ENCODE measurements at regions not wholly inside any gene's neighbourhood (a gene's known extent, or its start where the extent isn't known, plus 50 kb on each side); places are given as distances from the start of the nearest gene placed in this dataset.

DNA sequence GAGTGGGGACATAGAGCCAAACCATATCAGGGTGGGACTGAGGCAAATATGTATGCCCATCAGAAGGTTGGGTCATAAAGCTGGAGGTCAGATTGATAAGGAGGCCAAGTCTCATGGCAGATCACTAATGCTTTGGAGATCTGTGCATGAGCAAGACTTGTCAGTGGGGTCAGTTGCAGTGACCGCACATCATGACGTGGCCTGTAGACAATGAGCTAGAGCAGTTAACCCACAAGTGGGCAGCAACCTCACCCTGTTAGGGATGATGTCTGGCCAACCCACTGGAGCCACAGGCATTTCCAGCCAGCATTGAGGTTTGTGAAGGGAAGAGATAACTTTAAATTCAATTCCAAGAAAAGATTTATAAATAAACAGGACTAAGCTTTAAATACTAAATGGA lies 66.7 kb downstream of the XCL1 start:
- Histone ChIP-seq H3K4me2 (ENCODE audit: insufficient read depth, insufficient read length, low read length) (no peak overlapping the region), H2BK20ac (ENCODE audit: low read depth, low read length, poor library complexity, severe bottlenecking) (no peak overlapping the region), H3T11ph (ENCODE audit: low read length) (no peak overlapping the region), H2BK15ac (ENCODE audit: low read depth, low read length) (no peak overlapping the region), H4K5ac (ENCODE audit: insufficient read length, low read depth, low read length) (no peak overlapping the region), H3K56ac (ENCODE audit: insufficient read length, low read depth, low read length) (no peak overlapping the region), H2BK120ac (ENCODE audit: low read depth, low read length, poor library complexity, severe bottlenecking) (no peak overlapping the region), H3K27me3 (ENCODE audit: insufficient read depth, low read length) (no peaks in the 10 kb centered on the region), H3K9me3 (ENCODE audit: control insufficient read depth, low read depth, low read length) (no peaks in the 10 kb centered on the region), H3K9ac (ENCODE audit: extremely low read depth, insufficient read length, low read length) (no peak overlapping the region), H3K14ac (ENCODE audit: insufficient read depth, low read length) (no peak overlapping the region), H3K79me2 (ENCODE audit: insufficient read depth, low read length) (no peaks in the 10 kb centered on the region), H3K4ac (ENCODE audit: low read depth, low read length) (no peak overlapping the region), H3K27ac (ENCODE audit: insufficient read length, low read depth, low read length) (no peak overlapping the region), H3K4me1 (ENCODE audit: insufficient read depth, low read length) (no peaks in the 10 kb centered on the region), H2BK5ac (ENCODE audit: insufficient read length, low read length) (no peak overlapping the region), H3K79me1 (ENCODE audit: insufficient read depth, low read depth, low read length, poor library complexity, severe bottlenecking) (no peaks in the 10 kb centered on the region), H2AFZ (ENCODE audit: low read length) (no peak overlapping the region), H3K23ac (ENCODE audit: insufficient read length, low read depth, low read length) (no peak overlapping the region), H3K18ac (ENCODE audit: insufficient read length, low read depth, low read length) (no peak overlapping the region), H2AK5ac (ENCODE audit: insufficient read length, low read length) (no peak overlapping the region), H4K20me1 (ENCODE audit: control insufficient read depth, insufficient read depth, insufficient read length) (no peaks in the 10 kb centered on the region), H4K91ac (ENCODE audit: insufficient read length, low read depth, low read length) (no peak overlapping the region), H2BK12ac (ENCODE audit: insufficient read length, low read depth, low read length) (no peak overlapping the region), H3K23me2 (ENCODE audit: insufficient read length, low read depth, low read length, poor library complexity, severe bottlenecking) (no peaks in the 10 kb centered on the region), H4K8ac (replicated peaks; ENCODE audit: insufficient read length, low read depth, low read length) (no peak overlapping the region)
- WGBS (ENCODE audit: extremely low coverage, insufficient read length, low lambda C conversion rate): no CpG with 5 or more reads among the region's 2 CpGs
- peaks cover 2% of the 10 kb centered on the region for H3K27me3 Mint-ChIP-seq (ENCODE audit: low read depth)
- TF ChIP-seq, protein P1, sequence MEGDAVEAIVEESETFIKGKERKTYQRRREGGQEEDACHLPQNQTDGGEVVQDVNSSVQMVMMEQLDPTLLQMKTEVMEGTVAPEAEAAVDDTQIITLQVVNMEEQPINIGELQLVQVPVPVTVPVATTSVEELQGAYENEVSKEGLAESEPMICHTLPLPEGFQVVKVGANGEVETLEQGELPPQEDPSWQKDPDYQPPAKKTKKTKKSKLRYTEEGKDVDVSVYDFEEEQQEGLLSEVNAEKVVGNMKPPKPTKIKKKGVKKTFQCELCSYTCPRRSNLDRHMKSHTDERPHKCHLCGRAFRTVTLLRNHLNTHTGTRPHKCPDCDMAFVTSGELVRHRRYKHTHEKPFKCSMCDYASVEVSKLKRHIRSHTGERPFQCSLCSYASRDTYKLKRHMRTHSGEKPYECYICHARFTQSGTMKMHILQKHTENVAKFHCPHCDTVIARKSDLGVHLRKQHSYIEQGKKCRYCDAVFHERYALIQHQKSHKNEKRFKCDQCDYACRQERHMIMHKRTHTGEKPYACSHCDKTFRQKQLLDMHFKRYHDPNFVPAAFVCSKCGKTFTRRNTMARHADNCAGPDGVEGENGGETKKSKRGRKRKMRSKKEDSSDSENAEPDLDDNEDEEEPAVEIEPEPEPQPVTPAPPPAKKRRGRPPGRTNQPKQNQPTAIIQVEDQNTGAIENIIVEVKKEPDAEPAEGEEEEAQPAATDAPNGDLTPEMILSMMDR (conservative IDR thresholded peaks at IDR 0.05): no peak
- no peak for DNase-seq
- H3K4me3 Mint-ChIP-seq: no peak overlapping the region
- no peaks in the 10 kb centered on the region for H3K9me3 Mint-ChIP-seq
- H3K4me1 Mint-ChIP-seq: 0 out of 4 replicates have a peak, but pooled peaks cover 0 to 2% of the 10 kb centered on the region in 2 experiments
- H3K36me3 Mint-ChIP-seq (ENCODE audit: insufficient read depth in 1 of 3, low read depth in 3 of 3): no peaks in the 10 kb centered on the region
- H3K27ac Mint-ChIP-seq: no peak overlapping the region
